Endothelial cell of umbilical vein (primary cell): ENCODE measurements at regions not wholly inside any gene's neighbourhood (a gene's known extent, or its start where the extent isn't known, plus 50 kb on each side); places are given as distances from the start of the nearest gene placed in this dataset.

Source experiments
- BruUV-seq: library from RNA; stranded (reverse); fragments of 400-500 nt; replicated peaks from 2 replicates; lab custom pipeline; 2021; lab: Mats Ljungman, UMichigan
- CTCF ChIA-PET: fragments of 300-600, 350-600 bp; sonication (Branson Sonifier 250); formaldehyde crosslinking; loops from one replicate; lab custom pipeline; 2021; ENCODE audit warnings: antibody characterized with exemption, inconsistent platforms; lab: Charles Lee
- POLR2A ChIA-PET: fragments of 300-600, 350-600 bp; sonication (Branson Sonifier 250); formaldehyde crosslinking; loops from one replicate; lab custom pipeline; 2021; ENCODE audit warnings: antibody characterized with exemption, inconsistent platforms; lab: Charles Lee
- DNase-seq: peaks from one replicate; pipeline ENCODE4 v3.0.0-alpha.2; 2011; ENCODE audit warnings: low read depth, low spot score
- FAIRE-seq: peaks from 2 replicates; lab custom pipeline; 2011; peaks lifted over from hg19 to GRCh38; lab: Jason Lieb, UNC
- H2AFZ ChIP-seq: 2 replicates; pipeline ENCODE4 v1.6.0; 2012; ENCODE audit warnings: low read depth, low read length, control low read depth, inconsistent platforms
- H3K27ac ChIP-seq: 2 replicates; pipeline ENCODE4 v1.5.1; 2011; ENCODE audit warnings: low read depth, mild to moderate bottlenecking, control low read depth, low read length, moderate library complexity; ENCODE audit not compliant: insufficient read depth
- H3K27me3 ChIP-seq, 2 experiments: 2 replicates each; pipeline versions ENCODE4 v1.6.0 to v1.6.1; 2011; ENCODE audit warnings: low read length in 2 of 2, mixed read lengths in 1 of 2; ENCODE audit not compliant: control insufficient read depth in 2 of 2, insufficient read depth in 2 of 2
- H3K36me3 ChIP-seq, 2 experiments: 2 replicates in 1 of 2; 3 replicates in 1 of 2; pipeline ENCODE4 v1.5.1; 2011; ENCODE audit warnings: low read length in 2 of 2, mild to moderate bottlenecking in 1 of 2, moderate library complexity in 1 of 2; ENCODE audit not compliant: control insufficient read depth in 2 of 2, insufficient read depth in 2 of 2; ENCODE audit errors: extremely low read depth in 1 of 2
- H3K4me1 ChIP-seq: 3 replicates; pipeline ENCODE4 v1.5.1; 2011; ENCODE audit warnings: mild to moderate bottlenecking, low read length; ENCODE audit not compliant: control insufficient read depth, insufficient read depth; ENCODE audit errors: extremely low read depth
- H3K4me2 ChIP-seq: 2 replicates; pipeline ENCODE4 v1.6.1; 2011; ENCODE audit warnings: low read length, control low read depth, mixed read lengths; ENCODE audit not compliant: insufficient read depth
- H3K4me3 ChIP-seq, 3 experiments: fragments of 200-600 bp in 1 of 3; sonication (generic), shearing (Covaris generic) in 1 of 3; replicated peaks in 1 of 3; 2 replicates each; pipeline ENCODE4 v1.5.1; 2011 to 2016; ENCODE audit warnings: control low read depth in 3 of 3, low read length in 3 of 3, mild to moderate bottlenecking in 2 of 3, inconsistent platforms in 1 of 3, low read depth in 1 of 3, moderate library complexity in 1 of 3; ENCODE audit not compliant: insufficient read depth in 1 of 3
- H3K79me2 ChIP-seq: 2 replicates; pipeline ENCODE4 v1.6.0; 2012; ENCODE audit warnings: low read length, inconsistent platforms; ENCODE audit not compliant: control insufficient read depth, insufficient read depth
- H3K9ac ChIP-seq: replicated peaks from 2 replicates; pipeline ENCODE3; 2011; ENCODE audit warnings: low read length, control low read depth; ENCODE audit not compliant: insufficient read depth; ENCODE audit errors: extremely low read depth
- H3K9me1 ChIP-seq: replicated peaks from 3 replicates; pipeline ENCODE4 v1.6.0; 2011; ENCODE audit warnings: mild to moderate bottlenecking, low read length; ENCODE audit not compliant: control insufficient read depth, insufficient read depth; ENCODE audit errors: extremely low read depth
- H3K9me3 ChIP-seq: replicated peaks from 2 replicates; pipeline ENCODE4 v1.5.1; 2012; ENCODE audit warnings: low read length, inconsistent platforms; ENCODE audit not compliant: control insufficient read depth, insufficient read depth
- H4K20me1 ChIP-seq: replicated peaks from 2 replicates; pipeline ENCODE3; 2011; ENCODE audit warnings: mild to moderate bottlenecking, low read length; ENCODE audit not compliant: control insufficient read depth, insufficient read depth; ENCODE audit errors: extremely low read depth
- EZH2 ChIP-seq: IDR thresholded peaks from 2 replicates; pipeline ENCODE4 v1.6.1; 2012; ENCODE audit warnings: borderline replicate concordance, low read depth, mild to moderate bottlenecking, moderate library complexity, low read length, inconsistent platforms; ENCODE audit not compliant: severe bottlenecking
- FOS ChIP-seq: IDR thresholded peaks from 2 replicates; pipeline ENCODE4 v1.6.1; 2011; ENCODE audit warnings: mild to moderate bottlenecking, low read length, moderate library complexity, borderline replicate concordance; ENCODE audit not compliant: insufficient read depth
- GATA2 ChIP-seq: IDR thresholded peaks from 2 replicates; pipeline ENCODE4 v1.7.0; 2011; ENCODE audit warnings: low read depth, mild to moderate bottlenecking, moderate library complexity, mixed read lengths, low read length; ENCODE audit not compliant: insufficient read length, insufficient read depth
- JUN ChIP-seq: IDR thresholded peaks from 2 replicates; pipeline ENCODE4 v1.6.1; 2011; ENCODE audit warnings: borderline replicate concordance, low read depth; ENCODE audit not compliant: insufficient read length, insufficient read depth
- MYC ChIP-seq: IDR thresholded peaks from one replicate; pipeline ENCODE4 v1.6.1; 2011; ENCODE audit warnings: mild to moderate bottlenecking, low read depth, low read length
- POLR2A ChIP-seq: IDR thresholded peaks from 2 replicates; pipeline ENCODE4 v1.6.1; 2012; ENCODE audit warnings: low read depth, mild to moderate bottlenecking, control low read depth, low read length
- POLR2AphosphoS5 ChIP-seq: IDR thresholded peaks from 2 replicates; pipeline ENCODE4 v1.6.1; 2012; ENCODE audit warnings: low read depth, mild to moderate bottlenecking, control low read depth, low read length, moderate library complexity; ENCODE audit not compliant: insufficient read depth
- dilution Hi-C: fragments of 300-500 bp; cut with MboI; formaldehyde crosslinking; loops from one replicate; pipeline ENCODE4 v1.15.0; 2019; ENCODE audit warnings: low sequenced_read_pairs; ENCODE audit not compliant: extremely low pct_ligation_motif_present
- intact Hi-C: fragments of 100-400 bp; cut with micrococcal nuclease; formaldehyde crosslinking; loops from one replicate; pipeline ENCODE4 v1.10.0; 2022
- TF ChIP-seq, protein P1 (sequence below): IDR thresholded peaks from 2 replicates; pipeline ENCODE4 v1.6.1; 2011; ENCODE audit not compliant: insufficient read depth, insufficient read length
- TF ChIP-seq, protein P2 (sequence below), 2 donors: IDR thresholded peaks; 1 replicate in 1 of 2; 2 replicates in 1 of 2; pipeline ENCODE4 v1.5.1; 2011; ENCODE audit warnings: low read length in 2 of 2, mild to moderate bottlenecking in 2 of 2, moderate library complexity in 2 of 2, control low read depth in 1 of 2, inconsistent platforms in 1 of 2, low read depth in 1 of 2; ENCODE audit not compliant: insufficient read depth in 1 of 2; ENCODE audit errors: extremely low read depth in 1 of 2

DNA sequence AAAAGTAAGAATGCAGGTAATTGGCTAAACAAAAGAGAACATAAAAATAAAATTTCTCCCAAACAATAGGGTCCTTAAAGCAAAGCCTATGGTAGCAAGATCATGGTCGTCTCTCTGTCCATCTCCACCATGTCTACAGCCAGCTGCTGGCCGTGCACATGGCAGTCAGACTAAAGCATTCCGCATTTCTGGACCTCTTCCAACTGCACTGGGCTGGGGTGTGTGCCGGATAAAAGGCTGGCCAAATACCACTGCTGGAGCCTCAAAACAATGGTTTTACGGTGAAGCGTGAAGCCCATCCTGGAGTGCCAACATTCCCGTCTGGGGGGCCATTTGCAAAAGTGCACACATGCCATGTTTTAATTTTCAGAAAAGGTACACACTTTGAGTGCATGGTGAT, 74.8 kb upstream of the PIEZO2 start:
- no peak for FAIRE-seq
- dilution Hi-C loops: no loop called here

More for the DNA sequence above, 74.8 kb upstream of the PIEZO2 start:
- no TSS peak for BruUV-seq
- Histone ChIP-seq H3K9ac (no peak overlapping the region), H4K20me1 (no peaks in the 10 kb centered on the region), H3K27me3 (peaks cover 0 to 2% of the 10 kb centered on the region in 2 experiments), H3K4me1 (no peaks in the 10 kb centered on the region), H3K27ac (no peak overlapping the region), H3K4me3 (no peak overlapping the region), H3K36me3 (no peaks in the 10 kb centered on the region), H3K79me2 (no peaks in the 10 kb centered on the region), H2AFZ (no peak overlapping the region), H3K9me3 (no peaks in the 10 kb centered on the region), H3K4me2 (no peak overlapping the region), H3K9me1 (no peaks in the 10 kb centered on the region)
- ChIA-PET POLR2A (no interaction called here), CTCF (no interaction called here)
- intact Hi-C loops: no loop called here
- TF ChIP-seq POLR2A: no peak
- TF ChIP-seq, protein P1, sequence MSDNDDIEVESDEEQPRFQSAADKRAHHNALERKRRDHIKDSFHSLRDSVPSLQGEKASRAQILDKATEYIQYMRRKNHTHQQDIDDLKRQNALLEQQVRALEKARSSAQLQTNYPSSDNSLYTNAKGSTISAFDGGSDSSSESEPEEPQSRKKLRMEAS: no peak
- no peak for TF ChIP-seq JUN
- TF ChIP-seq EZH2: no peak
- TF ChIP-seq FOS: no peak
- no peak for TF ChIP-seq GATA2
- no peak for TF ChIP-seq MYC
- no peak for TF ChIP-seq POLR2AphosphoS5
- TF ChIP-seq, protein P2, sequence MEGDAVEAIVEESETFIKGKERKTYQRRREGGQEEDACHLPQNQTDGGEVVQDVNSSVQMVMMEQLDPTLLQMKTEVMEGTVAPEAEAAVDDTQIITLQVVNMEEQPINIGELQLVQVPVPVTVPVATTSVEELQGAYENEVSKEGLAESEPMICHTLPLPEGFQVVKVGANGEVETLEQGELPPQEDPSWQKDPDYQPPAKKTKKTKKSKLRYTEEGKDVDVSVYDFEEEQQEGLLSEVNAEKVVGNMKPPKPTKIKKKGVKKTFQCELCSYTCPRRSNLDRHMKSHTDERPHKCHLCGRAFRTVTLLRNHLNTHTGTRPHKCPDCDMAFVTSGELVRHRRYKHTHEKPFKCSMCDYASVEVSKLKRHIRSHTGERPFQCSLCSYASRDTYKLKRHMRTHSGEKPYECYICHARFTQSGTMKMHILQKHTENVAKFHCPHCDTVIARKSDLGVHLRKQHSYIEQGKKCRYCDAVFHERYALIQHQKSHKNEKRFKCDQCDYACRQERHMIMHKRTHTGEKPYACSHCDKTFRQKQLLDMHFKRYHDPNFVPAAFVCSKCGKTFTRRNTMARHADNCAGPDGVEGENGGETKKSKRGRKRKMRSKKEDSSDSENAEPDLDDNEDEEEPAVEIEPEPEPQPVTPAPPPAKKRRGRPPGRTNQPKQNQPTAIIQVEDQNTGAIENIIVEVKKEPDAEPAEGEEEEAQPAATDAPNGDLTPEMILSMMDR (IDR thresholded peaks at IDR 0.05; ENCODE audit: extremely low read depth in 1 of 2, insufficient read depth in 1 of 2, low read depth in 1 of 2, low read length in 2 of 2): no peak
- DNase-seq: no peak
